H9 (cell line): ENCODE measurements at regions not wholly inside any gene's neighbourhood (a gene's known extent, or its start where the extent isn't known, plus 50 kb on each side); places are given as distances from the start of the nearest gene placed in this dataset.

Experiments used
- DNase-seq: peaks from one replicate; pipeline ENCODE4 v3.0.0-alpha.2; 2017
- H2AFZ ChIP-seq: one replicate; pipeline ENCODE4 v1.6.1; 2013; ENCODE audit warnings: mild to moderate bottlenecking, low read length, control low read depth, moderate library complexity
- H2AK5ac ChIP-seq: 2 replicates; pipeline ENCODE4 v1.6.1; 2013; ENCODE audit warnings: low read length, control low read depth, mixed read lengths; ENCODE audit not compliant: insufficient read length
- H2BK120ac ChIP-seq: one replicate; pipeline ENCODE4 v1.6.1; 2013; ENCODE audit warnings: low read depth, mild to moderate bottlenecking, low read length, control low read depth, inconsistent platforms; ENCODE audit not compliant: poor library complexity, severe bottlenecking
- H2BK12ac ChIP-seq: 2 replicates; pipeline ENCODE4 v1.6.1; 2013; ENCODE audit warnings: low read length, control low read depth, mixed read lengths, low read depth; ENCODE audit not compliant: insufficient read length
- H2BK15ac ChIP-seq: 2 replicates; pipeline ENCODE4 v1.6.1; 2013; ENCODE audit warnings: low read depth, low read length, control low read depth
- H2BK20ac ChIP-seq: one replicate; pipeline ENCODE4 v1.6.1; 2013; ENCODE audit warnings: low read depth, mild to moderate bottlenecking, low read length, control low read depth, inconsistent platforms; ENCODE audit not compliant: poor library complexity, severe bottlenecking
- H2BK5ac ChIP-seq: 2 replicates; pipeline ENCODE4 v1.6.1; 2013; ENCODE audit warnings: low read length, control low read depth, mixed read lengths; ENCODE audit not compliant: insufficient read length
- H3K14ac ChIP-seq: 2 replicates; pipeline ENCODE4 v1.6.1; 2013; ENCODE audit warnings: low read length, control low read depth; ENCODE audit not compliant: insufficient read depth
- H3K18ac ChIP-seq: 2 replicates; pipeline ENCODE4 v1.6.1; 2013; ENCODE audit warnings: low read depth, mild to moderate bottlenecking, mixed read lengths, low read length, control low read depth; ENCODE audit not compliant: insufficient read length
- H3K23ac ChIP-seq: 2 replicates; pipeline ENCODE4 v1.6.1; 2013; ENCODE audit warnings: low read length, control low read depth, mixed read lengths, low read depth; ENCODE audit not compliant: insufficient read length
- H3K23me2 ChIP-seq: 2 replicates; pipeline ENCODE4 v1.6.1; 2013; ENCODE audit warnings: low read depth, mild to moderate bottlenecking, mixed read lengths, low read length, control low read depth; ENCODE audit not compliant: insufficient read length, poor library complexity, severe bottlenecking
- H3K27ac ChIP-seq: 2 replicates; pipeline ENCODE4 v1.5.1; 2013; ENCODE audit warnings: low read length, control low read depth, mixed read lengths, low read depth; ENCODE audit not compliant: insufficient read length
- H3K27me3 ChIP-seq: 2 replicates; pipeline ENCODE4 v1.6.1; 2013; ENCODE audit warnings: low read length, control low read depth, inconsistent platforms; ENCODE audit not compliant: insufficient read depth
- H3K4ac ChIP-seq: 2 replicates; pipeline ENCODE4 v1.6.1; 2013; ENCODE audit warnings: low read depth, mild to moderate bottlenecking, control low read depth, inconsistent platforms, low read length, moderate library complexity
- H3K4me1 ChIP-seq: 2 replicates; pipeline ENCODE4 v1.6.1; 2013; ENCODE audit warnings: low read length, control low read depth, inconsistent platforms; ENCODE audit not compliant: insufficient read depth
- H3K4me2 ChIP-seq: 2 replicates; pipeline ENCODE4 v1.6.1; 2013; ENCODE audit warnings: low read length, control low read depth, mixed read lengths; ENCODE audit not compliant: insufficient read length, insufficient read depth
- H3K56ac ChIP-seq: 2 replicates; pipeline ENCODE4 v1.6.1; 2013; ENCODE audit warnings: low read depth, mild to moderate bottlenecking, mixed read lengths, low read length, control low read depth; ENCODE audit not compliant: insufficient read length
- H3K79me1 ChIP-seq: 2 replicates; pipeline ENCODE4 v1.6.1; 2013; ENCODE audit warnings: low read depth, mild to moderate bottlenecking, moderate library complexity, low read length, control low read depth, inconsistent platforms; ENCODE audit not compliant: insufficient read depth, poor library complexity, severe bottlenecking
- H3K79me2 ChIP-seq: 2 replicates; pipeline ENCODE4 v1.6.1; 2013; ENCODE audit warnings: low read length, control low read depth, inconsistent platforms; ENCODE audit not compliant: insufficient read depth
- H3K9ac ChIP-seq: 2 replicates; pipeline ENCODE4 v1.6.1; 2013; ENCODE audit warnings: low read length, control low read depth, mixed read lengths; ENCODE audit not compliant: insufficient read length; ENCODE audit errors: extremely low read depth
- H3K9me3 ChIP-seq: one replicate; pipeline ENCODE4 v1.6.1; 2013; ENCODE audit warnings: low read depth, low read length, inconsistent platforms; ENCODE audit not compliant: control insufficient read depth
- H3T11ph ChIP-seq: one replicate; pipeline ENCODE4 v1.6.1; 2013; ENCODE audit warnings: mild to moderate bottlenecking, low read length, control low read depth, inconsistent platforms
- H4K20me1 ChIP-seq: one replicate; pipeline ENCODE4 v1.6.1; 2013; ENCODE audit not compliant: control insufficient read depth, insufficient read length, insufficient read depth
- H4K5ac ChIP-seq: 2 replicates; pipeline ENCODE4 v1.6.1; 2013; ENCODE audit warnings: low read depth, mild to moderate bottlenecking, mixed read lengths, low read length, control low read depth; ENCODE audit not compliant: insufficient read length
- H4K8ac ChIP-seq: replicated peaks from 2 replicates; pipeline ENCODE4 v1.6.1; 2013; ENCODE audit warnings: low read length, control low read depth, mixed read lengths, low read depth; ENCODE audit not compliant: insufficient read length
- H4K91ac ChIP-seq: 2 replicates; pipeline ENCODE4 v1.6.1; 2013; ENCODE audit warnings: low read depth, mild to moderate bottlenecking, moderate library complexity, mixed read lengths, low read length, control low read depth; ENCODE audit not compliant: insufficient read length
- H3K27ac Mint-ChIP-seq, 3 experiments: 2 replicates in 2 of 3; 3 replicates in 1 of 3; pipeline ENCODE4 v1.8.0; 2020 to 2021; ENCODE audit warnings: mixed read lengths in 3 of 3, mild to moderate bottlenecking in 1 of 3, moderate library complexity in 1 of 3
- H3K27me3 Mint-ChIP-seq: 2 replicates; pipeline ENCODE4 v1.8.0; 2021; ENCODE audit warnings: low read depth, mild to moderate bottlenecking, moderate library complexity, mixed read lengths
- H3K36me3 Mint-ChIP-seq, 3 experiments: 2 replicates in 2 of 3; 3 replicates in 1 of 3; pipeline ENCODE4 v1.8.0; 2020 to 2021; ENCODE audit warnings: low read depth in 3 of 3, mixed read lengths in 3 of 3; ENCODE audit not compliant: insufficient read depth in 1 of 3
- H3K4me1 Mint-ChIP-seq, 2 experiments: 2 replicates each; pipeline ENCODE4 v1.8.0; 2020; ENCODE audit warnings: mixed read lengths in 2 of 2
- H3K4me3 Mint-ChIP-seq, 2 experiments: 2 replicates in 1 of 2; 3 replicates in 1 of 2; pipeline ENCODE4 v1.8.0; 2020 to 2021; ENCODE audit warnings: mild to moderate bottlenecking in 2 of 2, mixed read lengths in 2 of 2, moderate library complexity in 1 of 2
- H3K9me3 Mint-ChIP-seq, 2 experiments: 2 replicates in 1 of 2; 3 replicates in 1 of 2; pipeline ENCODE4 v1.8.0; 2020; ENCODE audit warnings: mild to moderate bottlenecking in 2 of 2, mixed read lengths in 2 of 2, moderate library complexity in 1 of 2
- WGBS: extraction: QIAGEN DNeasy Blood & Tissue Kit; methylation state at CpG from one replicate; pipeline ENCODE4 v1.1.7; 2013; ENCODE audit warnings: missing lambda C conversion rate, low lambda C conversion rate, mixed read lengths; ENCODE audit not compliant: insufficient read length; ENCODE audit errors: extremely low coverage; 5-methylcytosine and 5-hydroxymethylcytosine counted together
- TF ChIP-seq, protein P1 (sequence below): fragments of 200-600 bp; sonication (generic); conservative IDR thresholded peaks from 3 replicates; pipeline ENCODE4 v1.8.0; 2021; ENCODE audit warnings: antibody characterized with exemption, mild to moderate bottlenecking

DNA sequence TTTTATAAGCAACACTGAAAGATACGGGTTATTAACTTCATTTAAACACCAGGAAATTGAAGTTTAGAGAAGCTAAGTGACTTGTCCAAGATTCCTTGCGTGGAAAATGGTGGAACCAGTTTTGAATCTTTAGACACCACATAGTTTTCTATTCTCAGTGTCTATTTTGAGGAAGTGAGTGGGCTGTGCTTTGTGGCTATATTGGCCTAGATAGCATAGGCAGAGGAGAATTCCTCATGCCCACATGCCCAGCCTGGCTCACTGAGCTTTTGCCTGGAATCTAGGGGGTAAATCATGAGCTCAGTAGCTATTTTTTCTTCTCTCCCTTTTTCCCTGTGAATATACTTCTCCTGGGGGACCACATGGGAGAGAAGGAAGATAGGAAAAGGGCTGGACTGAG is 431.3 kb downstream of the HS3ST3B1 start:
- Histone ChIP-seq H2BK12ac (no peak overlapping the region), H3K79me1 (no peaks in the 10 kb centered on the region), H3K27me3 (no peaks in the 10 kb centered on the region), H4K20me1 (no peaks in the 10 kb centered on the region), H3K23ac (no peak overlapping the region), H3K56ac (no peak overlapping the region), H2AFZ (no peak overlapping the region), H2AK5ac (no peak overlapping the region), H3K4me1 (no peaks in the 10 kb centered on the region), H3K4ac (no peak overlapping the region), H2BK5ac (no peak overlapping the region), H3K9ac (no peak overlapping the region), H2BK15ac (no peak overlapping the region), H3K18ac (no peak overlapping the region), H4K5ac (no peak overlapping the region), H3K14ac (no peak overlapping the region), H2BK120ac (no peak overlapping the region), H3K23me2 (no peaks in the 10 kb centered on the region), H3K79me2 (no peaks in the 10 kb centered on the region), H3T11ph (no peak overlapping the region), H3K9me3 (no peaks in the 10 kb centered on the region), H2BK20ac (no peak overlapping the region), H4K8ac (no peak overlapping the region), H3K4me2 (no peak overlapping the region), H3K27ac (no peak overlapping the region), H4K91ac (no peak overlapping the region)
- no peaks in the 10 kb centered on the region for H3K27me3 Mint-ChIP-seq
- H3K9me3 Mint-ChIP-seq: peaks cover 0 to 3% of the 10 kb centered on the region in 2 experiments; a peak in 3 of 5 replicates
- peaks cover 11 to 21% of the 10 kb centered on the region in 2 experiments for H3K4me1 Mint-ChIP-seq
- TF ChIP-seq, protein P1, sequence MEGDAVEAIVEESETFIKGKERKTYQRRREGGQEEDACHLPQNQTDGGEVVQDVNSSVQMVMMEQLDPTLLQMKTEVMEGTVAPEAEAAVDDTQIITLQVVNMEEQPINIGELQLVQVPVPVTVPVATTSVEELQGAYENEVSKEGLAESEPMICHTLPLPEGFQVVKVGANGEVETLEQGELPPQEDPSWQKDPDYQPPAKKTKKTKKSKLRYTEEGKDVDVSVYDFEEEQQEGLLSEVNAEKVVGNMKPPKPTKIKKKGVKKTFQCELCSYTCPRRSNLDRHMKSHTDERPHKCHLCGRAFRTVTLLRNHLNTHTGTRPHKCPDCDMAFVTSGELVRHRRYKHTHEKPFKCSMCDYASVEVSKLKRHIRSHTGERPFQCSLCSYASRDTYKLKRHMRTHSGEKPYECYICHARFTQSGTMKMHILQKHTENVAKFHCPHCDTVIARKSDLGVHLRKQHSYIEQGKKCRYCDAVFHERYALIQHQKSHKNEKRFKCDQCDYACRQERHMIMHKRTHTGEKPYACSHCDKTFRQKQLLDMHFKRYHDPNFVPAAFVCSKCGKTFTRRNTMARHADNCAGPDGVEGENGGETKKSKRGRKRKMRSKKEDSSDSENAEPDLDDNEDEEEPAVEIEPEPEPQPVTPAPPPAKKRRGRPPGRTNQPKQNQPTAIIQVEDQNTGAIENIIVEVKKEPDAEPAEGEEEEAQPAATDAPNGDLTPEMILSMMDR: no peak
- WGBS: no CpG with 5 or more reads among the region's 2 CpGs
- peaks cover 0 to 9% (median 3%) of the 10 kb centered on the region in 3 experiments; a peak in 3 of 7 replicates for H3K36me3 Mint-ChIP-seq
- no peak overlapping the region for H3K27ac Mint-ChIP-seq
- no peak overlapping the region for H3K4me3 Mint-ChIP-seq
- DNase-seq: no peak
